GM18511 (cell line): ENCODE measurements at regions not wholly inside any gene's neighbourhood (a gene's known extent, or its start where the extent isn't known, plus 50 kb on each side); places are given as distances from the start of the nearest gene placed in this dataset.
"Not testable (repeated sequence)": the region's sequence is repeated elsewhere in the genome, so short reads cannot be mapped to it uniquely, and the experiment has no call there.

Experiments
- ATAC-seq: cut with Tn5 transposase; IDR thresholded peaks from one replicate; pipeline ENCODE4 v1.9.1; 2021; ENCODE audit warnings: mild to moderate bottlenecking, moderate library complexity; ENCODE audit not compliant: unreplicated experiment

- no peak for ATAC-seq
These were observed 720.4 kb downstream of the RERGL start for GRCh38 chr12:17369556-17369955.

- no peak for ATAC-seq
These were observed 728.8 kb downstream of the RERGL start for GRCh38 chr12:17361224-17361623.

GRCh38 chr12:17358835-17359234 is 731.2 kb downstream of the RERGL start:
- ATAC-seq = no peak

- no peak for ATAC-seq
These were observed 732.6 kb downstream of the RERGL start for GRCh38 chr12:17357396-17357795.

GRCh38 chr12:17352164-17352563 is 737.8 kb downstream of the RERGL start:
- ATAC-seq = no peak

- no peak for ATAC-seq
These were observed 741.7 kb downstream of the RERGL start for GRCh38 chr12:17348311-17348710.

- no peak for ATAC-seq
These were observed 738.7 kb upstream of the LMO3 start for GRCh38 chr12:17344649-17345048.

GRCh38 chr12:17342381-17342961 is 736.5 kb upstream of the LMO3 start:
- no peak for ATAC-seq

GRCh38 chr12:17335487-17335886 is 729.5 kb upstream of the LMO3 start:
- no peak for ATAC-seq

- ATAC-seq = no peak
These were observed 728.8 kb upstream of the LMO3 start for GRCh38 chr12:17334784-17335183.

GRCh38 chr12:17333287-17333686 is 727.3 kb upstream of the LMO3 start:
- no peak for ATAC-seq

GRCh38 chr12:17326649-17327048 is 720.7 kb upstream of the LMO3 start:
- ATAC-seq = no peak

GRCh38 chr12:17322090-17322489 is 716.1 kb upstream of the LMO3 start:
- no peak for ATAC-seq

- no peak for ATAC-seq
These were observed 698.8 kb upstream of the LMO3 start for GRCh38 chr12:17304503-17305347.

- no peak for ATAC-seq
These were observed 696.0 kb upstream of the LMO3 start for GRCh38 chr12:17302001-17302400.

- no peak for ATAC-seq
These were observed 695.6 kb upstream of the LMO3 start for GRCh38 chr12:17301544-17301943.

GRCh38 chr12:17296882-17297281 is 690.9 kb upstream of the LMO3 start:
- no peak for ATAC-seq

GRCh38 chr12:17286874-17287273 is 680.9 kb upstream of the LMO3 start:
- no peak for ATAC-seq

- ATAC-seq = no peak
These were observed 678.9 kb upstream of the LMO3 start for GRCh38 chr12:17284873-17285272.

- no peak for ATAC-seq
These were observed 677.6 kb upstream of the LMO3 start for GRCh38 chr12:17283563-17283962.

- not testable (repeated sequence) for ATAC-seq
These were observed 676.2 kb upstream of the LMO3 start for GRCh38 chr12:17282169-17282568.

GRCh38 chr12:17278946-17279345 is 673.0 kb upstream of the LMO3 start:
- no peak for ATAC-seq

GRCh38 chr12:17276196-17276595 is 670.2 kb upstream of the LMO3 start:
- no peak for ATAC-seq
